NCI-H526 (cell line): ENCODE measurements at regions not wholly inside any gene's neighbourhood (a gene's known extent, or its start where the extent isn't known, plus 50 kb on each side); places are given as distances from the start of the nearest gene placed in this dataset.

Experiments
- DNase-seq, 2 experiments: peaks; one replicate each; lab custom pipeline; 2025; lab: John Stamatoyannopoulos, UW

DNA sequence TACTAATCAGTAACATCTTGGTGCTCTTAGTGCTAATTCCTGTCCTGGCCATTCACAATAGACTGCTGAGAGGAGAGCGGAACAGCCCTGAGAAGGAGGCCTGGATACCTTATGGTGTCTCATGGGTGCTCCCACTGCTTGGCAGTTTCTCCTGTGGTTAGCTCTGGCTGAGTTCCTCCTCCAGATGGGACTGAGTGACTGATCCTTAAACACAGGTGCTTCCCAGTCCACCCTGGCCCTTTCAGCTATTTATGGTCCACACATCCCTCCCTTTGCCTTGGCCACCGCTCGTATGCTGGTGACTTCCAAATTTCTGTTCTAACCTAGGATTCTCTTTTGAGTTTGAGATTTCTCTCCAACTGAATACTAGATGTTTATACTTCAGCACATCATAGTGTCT lies 157.0 kb upstream of the CACNA1E start:
- no peak for DNase-seq

DNA sequence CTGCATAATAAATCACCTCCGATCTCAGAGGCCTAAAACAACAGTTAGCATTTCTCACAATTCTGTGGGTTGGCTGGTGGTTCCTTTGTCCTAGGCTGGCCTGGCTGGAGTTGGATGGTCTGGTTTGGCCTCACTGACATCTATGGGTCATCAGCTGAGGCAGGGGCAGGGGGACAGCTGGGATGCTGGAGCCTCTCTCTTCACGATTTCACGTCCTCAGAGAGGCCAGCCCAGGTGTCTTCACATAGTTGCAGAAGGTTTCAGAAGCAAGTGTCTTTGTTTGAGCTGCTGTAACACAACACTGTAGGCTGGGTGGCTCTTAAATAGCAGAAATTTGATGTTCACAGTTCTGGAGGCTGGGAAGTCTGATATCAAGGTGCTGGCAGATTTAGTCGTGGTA lies 155.5 kb upstream of the CACNA1E start:
- DNase-seq = no peak

DNA sequence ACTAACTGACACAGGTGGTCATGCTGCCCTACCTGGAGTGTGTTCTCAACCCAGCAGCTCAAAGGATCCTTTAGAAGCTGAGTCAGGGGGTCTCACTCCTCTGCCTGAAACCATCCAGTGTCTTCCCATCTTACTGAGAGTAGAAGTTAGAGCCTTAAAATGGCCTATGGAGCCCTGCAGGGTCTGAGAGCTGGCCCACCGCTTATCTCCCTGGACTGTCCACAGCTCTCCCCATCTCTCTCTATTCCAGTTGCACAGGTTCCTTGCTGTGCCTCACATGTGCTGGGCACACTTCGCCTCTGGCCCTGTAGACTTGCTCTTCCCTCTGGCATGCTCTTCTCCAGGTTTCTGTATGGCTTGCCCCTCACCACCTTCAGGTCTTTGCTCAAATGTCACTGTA lies 148.6 kb upstream of the CACNA1E start:
- no peak for DNase-seq

DNA sequence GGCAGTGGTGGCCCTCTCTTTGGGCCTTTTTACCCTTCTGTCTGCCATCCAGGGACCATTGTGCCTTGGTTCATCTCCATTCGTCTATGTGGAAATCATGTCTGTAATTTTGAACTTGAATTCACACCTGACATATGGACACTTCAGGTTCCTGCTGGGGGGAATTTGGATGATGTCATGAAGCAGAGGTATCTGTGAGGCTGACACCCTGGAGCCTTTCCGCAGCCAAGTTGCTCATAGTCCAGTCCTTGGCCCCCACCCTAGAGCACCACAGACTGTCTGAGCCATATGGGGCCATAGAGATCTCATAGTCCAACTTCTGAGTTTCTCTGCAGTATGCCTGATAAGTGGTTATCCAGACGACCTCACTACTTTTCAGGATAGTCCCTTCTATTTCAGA lies 147.7 kb upstream of the CACNA1E start:
- DNase-seq = no peak

DNA sequence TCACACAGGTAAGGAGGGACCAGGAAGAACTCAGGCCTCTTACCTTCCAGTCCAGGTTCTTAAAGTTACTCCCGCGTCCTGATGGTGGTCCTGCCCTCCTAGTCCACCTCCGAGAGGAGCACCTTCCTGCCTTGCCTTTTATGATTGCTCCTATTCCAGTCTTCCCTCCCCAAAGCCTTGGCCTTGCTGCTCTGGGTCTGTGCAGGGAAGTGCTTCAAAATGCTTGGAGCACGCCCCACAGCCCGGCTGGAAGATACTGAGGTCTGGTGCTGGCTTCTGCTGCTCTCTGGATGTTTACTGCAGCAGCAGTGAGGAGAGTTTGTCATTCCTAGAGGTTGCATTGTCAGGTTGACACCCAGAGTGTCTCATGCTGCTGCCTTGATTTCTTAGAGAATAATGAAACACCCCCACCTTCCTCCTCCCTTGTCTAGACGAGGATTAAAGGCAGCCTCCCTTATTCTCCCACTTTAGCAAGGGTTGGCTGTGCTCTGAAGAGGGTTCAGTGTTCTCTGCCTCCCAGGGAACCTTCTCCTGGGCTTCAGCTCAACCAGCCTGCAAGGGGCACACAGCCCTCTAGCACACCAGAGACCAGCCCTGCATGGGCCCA lies 142.2 kb upstream of the CACNA1E start:
- no peak for DNase-seq

DNA sequence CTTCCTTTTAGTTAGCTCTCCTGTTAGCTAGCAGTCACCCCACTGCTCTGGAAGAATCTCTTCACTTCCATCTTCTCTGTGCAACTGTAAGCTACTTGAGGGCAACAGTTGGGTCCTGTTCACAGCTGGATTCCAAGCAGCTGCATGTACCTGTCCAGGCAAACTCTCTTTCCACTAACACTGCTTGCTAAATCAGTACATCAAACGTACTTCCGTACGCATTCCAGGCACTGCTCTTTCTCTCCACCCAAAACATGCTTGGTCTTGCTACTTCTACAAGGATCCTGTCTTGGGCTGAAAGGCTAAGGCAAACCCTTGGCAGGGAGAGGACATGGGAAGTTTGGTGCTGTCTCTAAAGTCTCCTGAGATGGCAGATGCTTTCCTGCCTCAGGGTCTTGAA lies 139.2 kb upstream of the CACNA1E start:
- no peak for DNase-seq

DNA sequence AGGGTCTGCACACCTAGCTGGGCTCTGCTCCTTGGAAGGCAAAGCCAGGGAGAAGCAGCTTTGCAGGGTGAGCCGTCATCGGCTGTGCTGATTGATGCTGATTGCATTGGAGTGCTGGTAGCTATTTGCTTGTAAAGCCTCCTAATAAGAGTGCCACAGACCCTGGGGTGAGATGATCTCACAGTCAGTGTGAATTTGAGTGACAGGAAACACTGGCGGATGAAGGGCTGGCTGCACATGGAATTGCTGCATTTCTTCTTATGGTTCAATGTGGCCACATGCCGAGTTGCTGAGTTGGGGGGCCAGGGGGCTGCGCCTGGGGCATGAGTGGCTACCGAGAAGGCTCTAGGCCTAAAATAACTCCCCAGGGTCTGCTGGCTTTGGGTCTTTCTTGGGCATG lies 138.2 kb upstream of the CACNA1E start:
- DNase-seq = no peak

DNA sequence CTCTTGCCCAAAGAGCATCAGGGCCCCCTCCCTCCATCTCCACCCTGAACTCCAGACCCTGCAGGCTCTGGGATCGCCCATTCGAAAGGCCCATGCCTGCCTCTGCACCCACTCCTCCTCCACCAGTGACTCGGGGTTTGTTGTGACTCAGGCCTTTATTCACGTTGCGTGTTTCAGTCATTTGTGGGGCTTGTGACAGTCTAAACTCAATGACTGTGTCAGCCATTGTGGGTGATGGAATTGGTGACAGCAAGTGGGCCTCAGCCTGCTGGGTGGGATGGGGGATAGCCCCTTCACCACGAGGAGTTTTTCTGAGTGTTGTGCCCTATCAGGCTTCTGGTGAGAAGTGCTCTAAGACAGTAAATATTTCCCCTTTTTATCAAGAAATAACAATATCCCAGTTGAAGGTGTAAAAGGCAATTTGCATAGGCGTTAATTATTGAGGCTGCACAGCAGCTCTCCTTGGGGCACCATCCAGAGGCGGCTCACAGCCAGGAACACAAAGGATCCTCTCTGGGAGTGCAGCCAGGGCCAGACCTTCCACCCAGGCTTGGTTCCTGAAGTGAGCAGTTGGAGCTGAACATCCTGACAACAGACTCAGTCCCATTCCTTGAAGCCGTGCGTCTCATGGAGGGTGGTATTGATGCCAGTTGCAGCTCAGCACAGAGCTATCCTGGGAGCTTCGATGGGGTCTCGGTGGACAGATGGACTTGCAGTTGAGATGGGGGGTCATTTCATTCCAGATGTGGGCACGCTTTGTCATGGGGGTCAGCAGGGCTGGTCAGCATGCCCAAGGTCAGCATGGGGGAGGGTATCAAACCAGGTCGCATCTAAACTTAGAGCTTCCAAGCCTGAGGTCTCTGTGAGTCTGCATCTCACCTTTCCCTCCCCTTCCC lies 135.6 kb upstream of the CACNA1E start:
- no peak for DNase-seq

DNA sequence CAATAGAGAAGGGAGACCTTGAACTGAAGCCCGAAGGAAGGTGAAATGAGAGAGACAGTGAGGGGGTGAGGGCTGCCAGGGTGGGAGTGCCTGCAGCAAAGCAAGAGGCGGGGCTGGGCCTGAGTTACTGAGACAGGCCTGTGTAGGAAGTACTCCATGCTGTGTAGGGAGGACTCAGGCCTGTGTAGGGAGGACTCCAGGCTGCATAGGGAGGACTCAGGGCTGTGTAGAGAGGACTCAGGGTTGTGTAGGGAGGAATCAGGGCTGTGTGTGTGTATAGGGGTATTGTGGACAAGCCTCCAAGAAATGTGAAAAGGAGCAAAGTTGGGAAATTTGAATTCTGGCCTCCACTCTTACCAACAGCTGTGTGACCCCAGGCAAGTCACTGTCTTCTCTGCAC lies 133.8 kb upstream of the CACNA1E start:
- DNase-seq = no peak

DNA sequence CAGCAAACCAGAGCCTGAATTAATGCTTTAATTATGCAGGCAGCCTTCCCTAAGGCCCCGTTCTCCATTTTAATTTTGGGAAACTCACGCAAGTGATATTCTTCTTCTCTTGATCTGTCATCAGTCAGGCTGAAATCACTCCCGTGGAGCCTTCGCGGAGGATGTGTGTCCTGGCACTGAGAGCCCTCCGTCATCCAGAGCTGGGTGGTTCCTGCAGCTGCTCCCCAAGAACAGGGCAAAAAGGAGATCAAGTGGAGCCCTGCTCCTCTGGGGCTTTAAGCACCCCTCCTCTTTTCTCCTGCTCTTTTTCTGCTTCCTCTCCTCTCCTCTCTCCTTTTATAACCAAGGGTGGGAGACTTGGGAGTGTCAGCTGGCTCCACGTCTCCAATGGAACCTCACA lies 133.2 kb upstream of the CACNA1E start:
- DNase-seq = no peak

DNA sequence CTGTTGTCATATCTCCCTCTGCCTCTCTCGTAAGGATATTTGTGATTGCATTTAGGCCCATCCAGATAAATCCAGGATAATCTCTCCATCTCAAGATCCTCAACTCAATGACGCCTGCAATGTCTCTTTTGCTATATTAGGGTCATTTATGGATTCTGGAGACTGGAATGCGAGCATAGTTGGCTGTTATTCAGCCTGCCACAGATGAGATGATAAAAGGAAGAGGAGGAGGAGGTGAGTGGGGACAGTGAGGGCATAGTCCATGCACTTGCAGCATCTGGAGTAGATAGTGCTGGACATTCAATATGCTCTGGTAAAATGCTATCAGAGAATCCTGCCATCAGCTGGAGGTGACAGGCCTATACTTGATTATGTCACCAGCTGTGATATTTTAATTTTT lies 131.6 kb upstream of the CACNA1E start:
- DNase-seq = no peak

DNA sequence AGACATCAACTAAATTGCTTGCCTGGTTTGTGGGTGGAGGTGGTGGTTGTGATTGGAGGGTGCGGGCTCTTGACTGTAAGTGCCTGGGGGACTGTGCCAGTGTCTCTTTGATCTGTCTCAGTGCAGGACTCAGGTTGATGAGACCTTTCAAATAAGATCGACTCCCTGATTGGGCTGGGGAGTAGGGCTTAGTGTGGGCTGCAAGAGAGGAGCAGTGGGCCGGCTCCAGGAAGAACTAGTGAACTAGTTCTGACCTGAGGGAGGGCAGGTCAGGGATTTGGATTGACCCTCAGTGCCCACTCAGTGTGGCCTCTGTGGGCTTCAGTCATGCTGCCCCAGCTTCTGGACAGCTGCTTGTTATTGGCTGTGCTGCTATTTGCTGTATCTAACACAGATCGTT lies 130.6 kb upstream of the CACNA1E start:
- no peak for DNase-seq

DNA sequence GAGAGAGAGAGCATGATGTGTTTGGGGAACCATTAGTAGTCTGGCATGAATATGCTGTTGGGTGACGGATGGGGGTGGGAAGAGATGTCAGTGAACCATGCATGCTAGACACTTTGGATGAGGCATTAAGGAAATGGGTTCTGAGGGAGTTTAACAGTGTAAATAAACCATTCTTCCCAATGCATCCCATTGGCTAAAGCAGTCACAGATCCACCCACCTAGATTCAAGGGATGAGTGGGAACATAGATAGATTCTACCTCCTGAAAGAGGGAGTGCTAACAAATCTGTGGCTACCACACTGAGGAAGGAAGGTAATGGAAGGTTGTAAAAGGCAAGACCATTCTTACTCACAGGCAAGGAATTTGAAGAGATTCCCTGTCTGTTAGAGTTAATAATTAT lies 129.8 kb upstream of the CACNA1E start:
- DNase-seq = no peak

DNA sequence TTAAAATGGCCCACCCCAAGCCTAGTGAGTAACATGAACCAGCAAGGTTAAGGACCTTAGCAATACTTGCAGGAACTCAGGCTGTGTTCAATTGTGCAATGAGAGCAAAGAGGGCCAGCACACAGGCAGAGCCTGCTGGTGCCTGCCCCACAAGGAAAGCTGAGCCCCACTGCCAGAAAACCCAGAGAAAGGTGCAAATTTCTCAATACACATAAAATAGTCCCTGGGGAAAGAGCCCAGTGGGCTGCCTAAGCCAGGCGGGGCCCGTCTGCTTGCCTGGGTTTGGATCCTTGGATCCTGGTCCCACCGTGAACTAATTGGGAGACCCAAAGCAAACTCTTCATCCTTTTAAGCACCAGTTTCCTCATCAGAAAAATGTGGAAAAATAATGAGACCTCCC lies 128.5 kb upstream of the CACNA1E start:
- no peak for DNase-seq

DNA sequence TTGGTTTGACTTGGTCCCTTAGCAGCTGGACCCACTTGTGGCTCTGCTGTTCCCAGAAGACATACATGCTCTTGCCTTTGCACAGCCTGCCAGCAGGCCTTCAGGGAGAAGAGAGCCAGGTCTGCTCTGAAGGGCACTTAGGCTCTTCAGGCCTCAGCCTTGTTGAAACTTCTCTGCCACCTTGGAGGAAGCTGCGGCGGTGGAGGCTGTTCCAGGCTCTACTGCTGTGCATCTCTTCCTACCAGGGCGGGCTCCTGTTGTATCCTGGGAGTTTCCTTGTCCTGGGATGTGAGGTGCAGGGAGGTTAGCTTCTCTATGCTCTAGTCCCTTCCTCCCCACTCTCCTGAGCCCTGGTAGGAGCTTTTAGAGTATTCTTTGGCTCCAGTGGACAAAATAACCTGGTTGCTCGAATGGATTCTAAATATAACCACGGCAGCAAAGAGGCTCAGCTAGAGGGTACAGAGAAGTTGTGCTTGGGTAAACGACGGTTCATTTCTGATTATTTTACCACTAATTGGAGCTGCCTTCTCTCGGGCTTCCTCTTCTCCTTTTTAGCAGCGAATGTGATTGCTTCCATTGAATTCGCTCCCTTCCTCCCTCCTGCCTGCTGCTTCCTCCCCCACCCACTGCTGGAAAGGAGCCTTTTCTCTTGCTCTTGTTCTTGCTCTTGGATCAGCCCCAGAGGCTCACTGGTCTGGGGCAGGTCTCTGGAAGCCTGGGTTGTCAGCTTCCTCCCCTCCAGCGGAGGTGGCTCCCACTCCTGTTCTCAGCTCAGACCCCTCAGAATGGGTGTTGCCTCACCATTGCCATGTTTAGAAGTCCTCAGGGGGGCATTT lies 126.6 kb upstream of the CACNA1E start:
- no peak for DNase-seq

DNA sequence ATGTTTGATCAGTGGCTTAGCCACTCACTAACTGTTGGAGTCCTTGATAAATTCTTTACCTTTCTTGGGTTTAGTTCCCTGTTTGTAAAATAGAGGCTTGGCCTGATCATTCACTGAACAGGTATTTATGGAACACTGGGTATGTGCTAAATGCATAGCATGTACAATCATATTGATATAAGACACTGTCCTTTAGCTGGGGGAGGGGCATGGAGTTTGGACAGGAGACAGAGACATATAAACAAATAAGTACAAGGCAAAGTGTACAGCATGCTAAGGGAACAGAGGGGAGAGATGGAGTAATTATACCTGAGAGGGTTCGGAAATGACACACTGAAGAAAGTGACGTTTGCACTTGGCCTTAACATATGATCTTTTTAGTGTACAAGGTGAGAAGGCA lies 124.3 kb upstream of the CACNA1E start:
- no peak for DNase-seq

DNA sequence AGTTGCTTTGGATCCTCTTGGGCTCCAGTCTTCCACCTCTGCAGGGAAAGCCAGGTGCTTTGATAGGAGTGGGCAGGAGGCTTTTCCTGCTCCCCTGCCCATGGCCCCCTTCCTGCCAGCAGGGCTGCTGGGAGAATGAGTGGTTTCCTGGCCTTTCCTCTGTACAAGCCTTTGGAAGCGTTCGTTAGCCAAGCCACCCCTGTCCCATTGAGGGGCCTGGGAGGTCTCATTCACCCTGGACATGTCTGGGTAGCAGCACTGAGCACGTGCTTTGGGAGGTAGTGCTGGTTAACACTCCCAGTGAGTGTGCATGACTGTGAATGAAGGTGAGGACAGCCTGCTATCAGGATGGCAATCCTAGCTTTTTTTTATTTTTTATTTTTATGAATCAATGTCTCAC lies 118.5 kb upstream of the CACNA1E start:
- DNase-seq = no peak

DNA sequence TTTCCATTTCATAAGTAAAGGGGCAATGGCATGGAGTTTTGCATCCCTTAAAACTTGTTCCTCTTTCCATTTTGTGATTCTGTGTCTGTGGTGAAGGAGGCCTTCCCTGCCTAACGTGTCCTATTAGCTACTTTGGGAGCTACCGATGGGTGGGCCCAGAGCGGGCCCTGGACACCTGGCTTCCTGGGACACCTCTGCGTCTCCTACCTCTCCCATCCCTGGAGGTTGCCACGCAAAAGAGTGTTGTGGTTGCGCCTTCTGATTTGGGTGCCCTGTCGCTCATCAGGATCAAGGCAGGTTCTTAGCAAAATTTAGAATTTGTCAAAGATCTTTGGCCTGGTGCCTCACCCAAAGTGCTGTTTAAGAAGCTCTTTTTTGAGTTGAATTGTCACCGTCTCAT lies 116.4 kb upstream of the CACNA1E start:
- DNase-seq = no peak

DNA sequence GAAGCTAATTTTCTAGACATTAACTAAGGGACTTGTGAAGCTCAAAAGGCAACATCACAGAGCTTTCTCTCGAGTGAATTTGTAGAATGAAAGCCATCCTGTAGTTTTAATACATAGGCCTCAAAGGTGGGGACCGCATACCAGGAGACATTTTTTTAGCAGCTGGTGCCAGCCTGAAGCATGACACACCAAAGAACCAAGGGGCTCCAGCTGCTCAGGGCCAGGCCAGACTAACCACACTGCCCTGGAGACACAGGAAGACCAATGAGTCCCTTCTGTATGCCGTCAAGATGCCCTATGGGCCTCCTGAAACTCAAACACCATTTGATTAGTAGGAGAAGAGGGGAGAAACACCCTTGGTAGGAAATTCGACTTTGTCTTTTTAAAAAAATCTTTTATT lies 113.9 kb upstream of the CACNA1E start:
- DNase-seq = no peak

DNA sequence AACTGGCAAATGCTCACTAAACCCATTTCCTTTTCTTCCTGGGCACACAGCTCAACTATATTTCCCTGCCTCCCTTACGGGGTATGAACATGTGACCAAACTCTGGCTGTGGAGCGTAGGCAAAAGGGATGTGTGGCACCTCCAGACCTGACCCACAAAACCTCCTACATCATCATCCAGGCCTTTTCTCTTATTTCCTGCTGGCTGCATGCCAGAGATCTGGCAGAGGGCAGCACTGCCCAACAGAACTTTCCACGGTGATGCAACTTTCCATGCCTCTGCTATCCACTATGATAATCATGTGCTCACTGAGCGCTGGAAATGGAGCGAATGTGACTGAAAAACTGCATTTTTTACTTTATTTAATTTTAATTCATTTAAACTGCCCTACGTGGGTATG lies 99.6 kb upstream of the CACNA1E start:
- DNase-seq = no peak

DNA sequence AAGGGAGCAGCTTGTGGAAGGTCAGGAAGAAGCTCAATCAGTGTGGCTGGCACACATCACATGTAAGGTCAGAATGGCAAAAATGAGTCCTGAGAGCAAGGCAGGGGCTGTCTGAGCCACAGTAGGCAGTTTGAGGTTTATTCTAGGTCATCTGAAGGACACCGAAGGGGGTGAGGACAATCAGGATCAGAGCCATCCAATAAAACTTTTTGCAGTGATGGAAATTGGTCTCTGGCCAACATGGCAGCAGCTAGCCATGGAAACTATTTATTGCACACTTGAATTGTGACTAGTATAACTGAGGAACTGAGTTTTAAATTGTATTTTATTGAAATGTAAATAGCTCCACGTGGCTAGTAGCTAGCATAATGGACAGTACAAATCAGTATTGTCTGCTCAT lies 97.0 kb upstream of the CACNA1E start:
- no peak for DNase-seq

DNA sequence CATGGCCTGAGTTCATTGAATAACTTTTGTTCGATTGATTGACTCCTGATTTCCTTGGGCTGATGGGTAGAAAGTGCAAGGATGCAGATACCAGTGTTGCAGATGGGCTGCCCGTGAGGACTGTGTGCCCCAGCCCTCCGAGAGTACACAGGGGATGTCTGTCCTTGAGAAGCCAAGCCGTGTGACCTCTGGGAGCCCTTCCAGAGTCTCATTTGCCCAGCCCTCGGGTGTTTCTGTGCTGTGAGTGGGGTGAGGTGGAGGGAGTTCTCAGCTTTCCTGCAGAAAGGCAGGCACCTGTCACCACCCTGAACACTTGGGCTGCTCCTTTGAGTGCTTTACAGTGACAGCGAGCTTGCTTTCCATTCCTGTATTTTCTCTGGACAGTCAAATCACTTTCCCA lies 96.4 kb upstream of the CACNA1E start:
- DNase-seq = no peak

DNA sequence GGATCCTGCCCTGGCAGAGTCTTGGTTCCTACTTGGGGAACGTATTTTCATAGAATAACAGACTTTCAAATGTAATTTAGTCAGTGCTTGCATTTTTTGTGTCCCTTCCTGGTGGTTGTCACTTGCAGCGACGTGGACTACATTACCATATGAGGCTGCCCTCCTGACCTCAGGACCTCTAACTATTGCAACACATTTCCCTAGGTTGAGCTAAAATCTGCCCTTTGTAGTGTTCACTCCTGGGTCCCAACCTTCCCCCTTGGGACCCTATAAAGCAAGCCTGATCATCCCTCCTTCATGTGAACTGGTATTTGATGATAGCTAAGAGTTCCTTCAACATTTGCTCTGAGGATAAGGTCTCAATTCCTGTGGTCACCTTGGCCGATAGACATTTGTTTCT lies 95.6 kb upstream of the CACNA1E start:
- DNase-seq = no peak
